ENCODE measurements at regions not wholly inside any gene's neighbourhood (a gene's known extent, or its start where the extent isn't known, plus 50 kb on each side); places are given as distances from the start of the nearest gene placed in this dataset.
A peak's percentile ranks its signal among the peaks of the same experiment; 100 is the strongest.

GRCh38 chr5:174172152-174172551 lies 126.6 kb downstream of the NSG2 start:
- TF ChIP-seq JUND (IDR thresholded peaks at IDR 0.05; ENCODE audit: low read length) (no peak), CTCF (IDR thresholded peaks at IDR 0.05; ENCODE audit: control extremely low read depth in 1 of 3, insufficient read depth in 1 of 3, low read depth in 1 of 3, low read length in 3 of 3) (peak in 2 of 3 experiments; percentile 15 to 18; a peak in 2 of 4 replicates), TAF1 (IDR thresholded peaks at IDR 0.05; ENCODE audit: low read depth, low read length) (no peak), YY1 (IDR thresholded peaks at IDR 0.05; ENCODE audit: low read depth, low read length) (0 out of 2 replicates have a peak, but pooled peaks have one; percentile 60), CBX5 (IDR thresholded peaks at IDR 0.05; ENCODE audit: low read depth, low read length) (no peak), RBBP5 (IDR thresholded peaks at IDR 0.05; ENCODE audit: borderline replicate concordance, low read depth, low read length) (no peak), EP300 (IDR thresholded peaks at IDR 0.05; ENCODE audit: borderline replicate concordance in 1 of 2, low read depth in 2 of 2, low read length in 2 of 2) (no peak), POLR2A (IDR thresholded peaks at IDR 0.05; ENCODE audit: control extremely low read depth in 1 of 2, low read depth in 2 of 2, low read length in 2 of 2) (no peak), TBP (IDR thresholded peaks at IDR 0.05; ENCODE audit: low read depth, low read length) (no peak), HDAC2 (IDR thresholded peaks at IDR 0.05; ENCODE audit: borderline replicate concordance in 1 of 2, low read depth in 2 of 2, low read length in 2 of 2) (no peak), EZH2 (IDR thresholded peaks at IDR 0.05; ENCODE audit: low read depth, low read length, severe bottlenecking) (no peak), ATF3 (IDR thresholded peaks at IDR 0.05; ENCODE audit: insufficient read depth, low read depth, low read length) (no peak), CEBPB (IDR thresholded peaks at IDR 0.05; ENCODE audit: low read depth, low read length) (no peak), SUZ12 (IDR thresholded peaks at IDR 0.05; ENCODE audit: low read length) (no peak)
